Cardiac muscle cell (in vitro differentiated cells and primary cell): ENCODE measurements at regions not wholly inside any gene's neighbourhood (a gene's known extent, or its start where the extent isn't known, plus 50 kb on each side); places are given as distances from the start of the nearest gene placed in this dataset.
"Not testable (repeated sequence)": the region's sequence is repeated elsewhere in the genome, so short reads cannot be mapped to it uniquely, and the experiment has no call there.

ENCODE experiments used
- DNase-seq, 2 donors: peaks; one replicate each; pipeline versions ENCODE4 v3.0.0 to v3.0.0-alpha.2; 2010 to 2017; ENCODE audit warnings: low read depth in 1 of 2, low spot score in 1 of 2
- H3K27ac ChIP-seq: fragments of 200-600 bp; sonication (generic); 2 replicates; pipeline ENCODE4 v1.5.1; 2016
- H3K27me3 ChIP-seq: fragments of 200-600 bp; sonication (generic); 2 replicates; pipeline ENCODE4 v1.6.0; 2016; ENCODE audit warnings: control low read depth
- H3K36me3 ChIP-seq: fragments of 200-600 bp; sonication (generic); 2 replicates; pipeline ENCODE4 v1.5.1; 2016; ENCODE audit warnings: control low read depth
- H3K4me1 ChIP-seq: fragments of 200-600 bp; sonication (generic); 2 replicates; pipeline ENCODE4 v1.8.1; 2017; ENCODE audit warnings: low read depth, mild to moderate bottlenecking, mixed run types
- H3K4me3 ChIP-seq: fragments of 200-600 bp; sonication (generic); 2 replicates; pipeline ENCODE4 v1.5.1; 2016; ENCODE audit warnings: mild to moderate bottlenecking
- H3K9me3 ChIP-seq: fragments of 200-600 bp; sonication (generic); 2 replicates; pipeline ENCODE4 v1.5.1; 2017; ENCODE audit warnings: low read depth, mild to moderate bottlenecking, control low read depth
- TF ChIP-seq, protein P1 (sequence below): IDR thresholded peaks from 2 replicates; pipeline ENCODE4 v1.5.1; 2012; ENCODE audit warnings: low read depth, mild to moderate bottlenecking, low read length

DNA sequence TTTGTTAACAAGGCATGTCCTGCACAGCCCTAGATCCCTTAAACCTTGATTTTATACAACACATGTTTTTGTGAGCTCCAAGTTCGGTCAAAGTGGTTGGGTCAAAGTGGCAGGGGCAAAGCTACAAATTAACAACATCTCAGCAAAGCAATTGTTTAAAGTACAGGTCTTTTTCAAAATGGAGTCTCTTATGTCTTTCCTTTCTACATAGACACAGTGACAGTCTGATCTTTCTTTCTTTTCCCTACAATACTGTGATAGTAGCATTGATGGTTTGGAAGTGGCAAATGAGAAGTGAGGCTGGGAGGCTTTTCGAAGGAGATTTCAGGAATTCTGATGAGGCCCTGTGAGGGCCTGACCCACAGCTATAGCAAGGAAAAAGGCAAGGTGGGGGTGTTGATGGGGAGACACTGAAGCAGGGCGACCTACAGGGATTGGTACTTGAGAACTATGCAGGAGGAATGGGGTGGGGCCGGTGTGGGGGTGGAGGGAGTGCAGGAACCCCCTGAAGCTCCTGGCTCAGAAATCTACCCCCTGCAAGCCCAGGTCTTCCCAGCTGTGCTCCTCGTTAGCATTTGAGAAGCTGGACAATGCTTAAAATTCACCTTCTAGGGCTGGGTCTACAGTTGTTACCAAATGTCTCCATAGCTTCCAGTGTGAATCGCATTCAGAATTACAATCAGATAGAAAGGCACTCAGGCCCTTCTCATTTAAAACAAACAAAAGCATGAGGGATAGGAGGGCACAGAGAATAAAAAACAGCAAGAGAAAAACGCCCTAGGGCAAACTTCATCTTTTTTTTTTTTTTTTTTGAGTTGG is 102.6 kb upstream of the PPM1J start:
- peaks cover 12% of the 10 kb centered on the region for H3K4me1 ChIP-seq
- TF ChIP-seq, protein P1, sequence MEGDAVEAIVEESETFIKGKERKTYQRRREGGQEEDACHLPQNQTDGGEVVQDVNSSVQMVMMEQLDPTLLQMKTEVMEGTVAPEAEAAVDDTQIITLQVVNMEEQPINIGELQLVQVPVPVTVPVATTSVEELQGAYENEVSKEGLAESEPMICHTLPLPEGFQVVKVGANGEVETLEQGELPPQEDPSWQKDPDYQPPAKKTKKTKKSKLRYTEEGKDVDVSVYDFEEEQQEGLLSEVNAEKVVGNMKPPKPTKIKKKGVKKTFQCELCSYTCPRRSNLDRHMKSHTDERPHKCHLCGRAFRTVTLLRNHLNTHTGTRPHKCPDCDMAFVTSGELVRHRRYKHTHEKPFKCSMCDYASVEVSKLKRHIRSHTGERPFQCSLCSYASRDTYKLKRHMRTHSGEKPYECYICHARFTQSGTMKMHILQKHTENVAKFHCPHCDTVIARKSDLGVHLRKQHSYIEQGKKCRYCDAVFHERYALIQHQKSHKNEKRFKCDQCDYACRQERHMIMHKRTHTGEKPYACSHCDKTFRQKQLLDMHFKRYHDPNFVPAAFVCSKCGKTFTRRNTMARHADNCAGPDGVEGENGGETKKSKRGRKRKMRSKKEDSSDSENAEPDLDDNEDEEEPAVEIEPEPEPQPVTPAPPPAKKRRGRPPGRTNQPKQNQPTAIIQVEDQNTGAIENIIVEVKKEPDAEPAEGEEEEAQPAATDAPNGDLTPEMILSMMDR = no peak

DNA sequence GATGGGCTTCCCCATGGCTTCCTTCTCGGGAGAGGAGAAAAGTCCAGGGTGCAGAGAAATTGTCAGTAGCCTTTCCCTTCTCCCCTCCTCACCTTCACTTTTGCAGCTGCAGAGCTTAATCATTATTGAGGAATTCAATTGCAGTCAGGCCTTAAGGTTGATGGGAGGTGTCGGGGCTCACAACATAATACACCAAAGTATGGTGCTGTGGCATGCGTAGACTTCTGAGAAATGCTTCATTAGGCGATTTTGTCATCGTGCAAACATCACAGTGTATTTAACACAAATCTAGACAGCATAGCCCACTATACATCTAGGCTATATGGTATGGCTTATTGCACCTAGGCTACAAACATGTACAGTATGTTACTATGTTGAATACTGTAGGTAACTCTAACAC is 100.2 kb upstream of the PPM1J start:
- TF ChIP-seq, protein P1 = no peak
- Histone ChIP-seq H3K36me3 (no peaks in the 10 kb centered on the region), H3K27ac (no peak overlapping the region), H3K4me1 (no peaks in the 10 kb centered on the region), H3K9me3 (no peaks in the 10 kb centered on the region), H3K4me3 (no peak overlapping the region), H3K27me3 (no peaks in the 10 kb centered on the region)
- no peak for DNase-seq

More for the DNA sequence above, 102.6 kb upstream of the PPM1J start:
- no peak for DNase-seq
- H3K36me3 ChIP-seq = no peaks in the 10 kb centered on the region
- H3K9me3 ChIP-seq = no peaks in the 10 kb centered on the region
- H3K27ac ChIP-seq = no peak overlapping the region
- no peak overlapping the region for H3K4me3 ChIP-seq
- H3K27me3 ChIP-seq = no peaks in the 10 kb centered on the region

DNA sequence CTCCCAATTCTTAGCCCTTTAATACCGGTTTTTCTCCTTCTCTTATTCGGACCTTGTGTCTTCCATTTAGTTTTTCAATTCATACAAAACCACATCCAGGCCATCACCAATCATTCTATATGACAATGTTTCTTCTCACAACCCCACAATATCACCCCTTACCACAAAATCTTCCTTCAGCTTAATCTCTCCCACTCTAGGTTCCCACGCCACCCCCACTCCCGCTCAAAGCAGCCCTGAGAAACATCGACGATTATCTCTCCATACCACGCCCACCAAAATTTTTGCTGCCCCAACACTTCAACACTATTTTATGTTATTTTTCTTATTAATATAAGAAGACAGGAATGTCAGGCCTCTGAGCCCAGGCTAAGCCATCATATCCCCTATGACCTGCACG is 99.5 kb upstream of the PPM1J start:
- H3K27me3 ChIP-seq, H3K36me3 ChIP-seq, H3K9me3 ChIP-seq, DNase-seq, H3K27ac ChIP-seq, H3K4me3 ChIP-seq, H3K4me1 ChIP-seq: not testable (repeated sequence)

DNA sequence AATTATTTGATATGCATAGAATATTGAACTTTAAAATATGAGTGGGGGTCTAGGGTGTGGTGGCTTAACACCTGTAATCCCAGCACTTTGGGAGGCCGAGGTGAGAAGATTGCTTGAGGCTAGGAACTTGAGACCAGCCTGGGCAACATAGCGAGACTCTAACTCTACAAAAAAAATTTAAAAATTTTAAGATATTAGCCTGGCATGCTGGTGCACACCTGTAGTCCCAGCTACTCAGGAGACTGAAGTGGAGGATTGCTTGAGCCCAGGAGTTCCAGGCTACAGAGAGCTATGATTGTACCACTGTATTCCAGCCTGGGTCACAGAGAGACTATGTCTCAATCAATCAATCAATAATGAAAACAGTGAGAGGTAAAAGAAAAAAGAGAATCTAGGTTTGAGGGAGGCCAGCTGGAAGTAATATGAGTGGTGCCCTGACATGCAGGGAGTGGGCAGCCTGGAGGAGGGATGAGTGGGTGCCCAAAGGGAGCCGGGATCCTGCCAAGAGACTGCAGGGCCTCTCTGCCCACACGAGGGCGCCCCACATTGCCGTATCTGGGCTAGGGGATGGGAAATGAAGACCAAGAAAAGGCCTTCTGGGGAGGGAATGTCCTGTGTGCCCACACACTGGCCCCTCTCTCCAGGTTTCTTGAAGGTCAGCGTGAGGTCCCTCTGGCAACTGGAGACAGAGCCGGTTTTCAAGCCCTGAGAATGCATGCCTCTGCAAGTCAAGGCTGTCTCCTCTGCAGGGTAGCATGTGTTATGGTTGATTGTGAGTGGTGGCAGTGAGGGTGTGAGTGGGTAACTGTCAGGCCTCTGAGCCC is 93.9 kb upstream of the PPM1J start:
- H3K4me3 ChIP-seq = no peak overlapping the region

DNA sequence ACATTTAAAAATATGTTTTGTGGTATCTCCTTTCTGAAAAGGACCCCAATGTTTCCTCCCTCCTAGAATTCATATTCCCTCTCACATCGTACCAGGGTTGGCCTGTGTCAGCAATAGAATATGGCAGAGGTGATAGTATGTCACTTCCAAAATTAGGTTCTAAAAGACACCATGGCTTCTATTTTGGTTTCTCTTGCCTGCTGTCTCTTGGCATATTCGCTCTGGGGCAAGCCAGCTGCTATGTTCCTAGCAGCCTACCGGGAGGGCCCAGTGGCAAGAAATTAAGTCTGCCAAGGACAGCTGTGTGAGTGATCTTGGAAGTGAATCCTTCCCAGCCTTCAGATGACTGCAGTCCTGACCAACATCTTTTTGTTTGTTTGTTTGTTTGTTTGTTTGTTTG is 92.9 kb upstream of the PPM1J start:
- H3K4me3 ChIP-seq = no peak overlapping the region
- TF ChIP-seq, protein P1 = no peak
- no peak overlapping the region for H3K27ac ChIP-seq
- H3K4me1 ChIP-seq = peaks cover 8% of the 10 kb centered on the region
- no peak for DNase-seq
- no peaks in the 10 kb centered on the region for H3K36me3 ChIP-seq
- no peaks in the 10 kb centered on the region for H3K9me3 ChIP-seq
- H3K27me3 ChIP-seq = no peaks in the 10 kb centered on the region

More for the DNA sequence above, 93.9 kb upstream of the PPM1J start:
- H3K4me1 ChIP-seq = peaks cover 5% of the 10 kb centered on the region
- H3K27me3 ChIP-seq = no peaks in the 10 kb centered on the region
- no peaks in the 10 kb centered on the region for H3K36me3 ChIP-seq
- no peak overlapping the region for H3K27ac ChIP-seq
- TF ChIP-seq, protein P1 = peak; percentile 98
- H3K9me3 ChIP-seq = no peaks in the 10 kb centered on the region
- DNase-seq = peak; percentile 77 to 83

DNA sequence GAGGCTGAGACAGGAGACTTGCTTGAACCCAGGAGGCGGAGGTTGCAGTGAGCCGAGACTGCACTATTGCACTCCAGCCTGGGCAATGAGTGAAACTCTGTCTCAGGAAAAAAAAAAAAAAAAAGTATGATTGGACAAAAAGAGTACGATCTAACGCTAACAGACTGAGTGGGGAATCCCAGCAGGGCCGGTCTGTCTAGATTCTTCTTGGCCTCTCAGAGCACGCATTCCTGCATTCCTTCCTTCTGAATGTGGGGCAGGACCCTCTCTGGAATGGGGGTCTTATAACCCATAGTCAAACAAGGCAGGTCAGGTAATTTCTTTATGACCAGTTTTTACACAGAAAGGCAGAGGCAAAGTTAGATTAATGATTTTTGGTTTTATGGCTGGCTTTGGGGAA is 92.0 kb upstream of the PPM1J start:
- H3K36me3 ChIP-seq = no peaks in the 10 kb centered on the region
- no peak for DNase-seq
- peaks cover 8% of the 10 kb centered on the region for H3K4me1 ChIP-seq
- H3K9me3 ChIP-seq = no peaks in the 10 kb centered on the region
- no peak overlapping the region for H3K27ac ChIP-seq
- H3K4me3 ChIP-seq = no peak overlapping the region
- no peaks in the 10 kb centered on the region for H3K27me3 ChIP-seq
- TF ChIP-seq, protein P1 = no peak
